CD14-positive monocyte (primary cell): ENCODE measurements at regions not wholly inside any gene's neighbourhood (a gene's known extent, or its start where the extent isn't known, plus 50 kb on each side); places are given as distances from the start of the nearest gene placed in this dataset.
A peak's percentile ranks its signal among the peaks of the same experiment; 100 is the strongest.
"Not testable (repeated sequence)": the region's sequence is repeated elsewhere in the genome, so short reads cannot be mapped to it uniquely, and the experiment has no call there.

Experiments used
- DNase-seq, 3 donors: peaks; one replicate each; pipeline ENCODE4 v3.0.0-alpha.2; 2011 to 2022
- H2AFZ ChIP-seq: 2 replicates; pipeline ENCODE4 v1.6.0; 2012; ENCODE audit warnings: mild to moderate bottlenecking, low read depth, low read length, inconsistent platforms; ENCODE audit not compliant: insufficient read depth, poor library complexity, severe bottlenecking
- H3K27ac ChIP-seq, 2 donors: 1 replicate in 1 of 2; 2 replicates in 1 of 2; pipeline ENCODE4 v1.5.1; 2012 to 2013; ENCODE audit warnings: low read length in 2 of 2, control low read depth in 1 of 2, inconsistent platforms in 1 of 2, low read depth in 1 of 2, mild to moderate bottlenecking in 1 of 2
- H3K27me3 ChIP-seq, 2 donors: one replicate each; pipeline versions ENCODE4 v1.6.0 to v1.6.1; 2011 to 2013; ENCODE audit warnings: low read length in 2 of 2; ENCODE audit not compliant: control insufficient read depth in 2 of 2, insufficient read depth in 2 of 2
- H3K36me3 ChIP-seq, 2 donors: replicated peaks in 1 of 2; 1 replicate in 1 of 2; 2 replicates in 1 of 2; pipeline versions ENCODE4 v1.5.1 to v1.6.1; 2012 to 2013; ENCODE audit warnings: low read length in 2 of 2, control low read depth in 1 of 2, inconsistent platforms in 1 of 2, mild to moderate bottlenecking in 1 of 2; ENCODE audit not compliant: insufficient read depth in 2 of 2, control insufficient read depth in 1 of 2
- H3K4me1 ChIP-seq, 2 donors: 1 replicate in 1 of 2; 2 replicates in 1 of 2; pipeline versions ENCODE4 v1.5.1 to v1.6.1; 2012 to 2013; ENCODE audit warnings: low read length in 2 of 2, control low read depth in 1 of 2, inconsistent platforms in 1 of 2, mild to moderate bottlenecking in 1 of 2, moderate library complexity in 1 of 2; ENCODE audit not compliant: insufficient read depth in 2 of 2, control insufficient read depth in 1 of 2
- H3K4me2 ChIP-seq: replicated peaks from 2 replicates; pipeline ENCODE3; 2012; ENCODE audit warnings: low read length, moderate library complexity, mild to moderate bottlenecking; ENCODE audit not compliant: poor library complexity, severe bottlenecking; ENCODE audit errors: extremely low read depth
- H3K4me3 ChIP-seq, 3 experiments: fragments of 200-600 bp in 1 of 3; sonication (generic) in 1 of 3; replicated peaks in 1 of 3; 1 replicate in 2 of 3; 2 replicates in 1 of 3; pipeline ENCODE4 v1.5.1; 2011 to 2013; ENCODE audit warnings: low read length in 3 of 3, mild to moderate bottlenecking in 3 of 3, control low read depth in 2 of 3, low read depth in 2 of 3, inconsistent platforms in 1 of 3, moderate library complexity in 1 of 3
- H3K79me2 ChIP-seq: 2 replicates; pipeline ENCODE4 v1.6.0; 2012; ENCODE audit warnings: mild to moderate bottlenecking, control low read depth, inconsistent platforms, low read length, moderate library complexity; ENCODE audit not compliant: insufficient read depth
- H3K9ac ChIP-seq: 2 replicates; pipeline ENCODE4 v1.6.0; 2017; ENCODE audit warnings: low read length, mild to moderate bottlenecking; ENCODE audit not compliant: insufficient read depth, poor library complexity, severe bottlenecking
- H3K9me3 ChIP-seq, 2 donors: replicated peaks in 1 of 2; 1 replicate in 1 of 2; 2 replicates in 1 of 2; pipeline versions ENCODE4 v1.5.1 to v1.6.1; 2012 to 2013; ENCODE audit warnings: low read length in 2 of 2, control low read depth in 1 of 2; ENCODE audit not compliant: control insufficient read depth in 1 of 2, insufficient read depth in 1 of 2
- H4K20me1 ChIP-seq: 2 replicates; pipeline ENCODE4 v1.6.0; 2012; ENCODE audit warnings: mild to moderate bottlenecking, low read length, control low read depth, moderate library complexity; ENCODE audit not compliant: insufficient read depth
- H3K27ac Mint-ChIP-seq, 7 donors: one replicate each; pipeline ENCODE4 v1.8.0; 2020; ENCODE audit warnings: mild to moderate bottlenecking in 7 of 7, mixed read lengths in 7 of 7, moderate library complexity in 6 of 7, inconsistent platforms in 2 of 7
- H3K27me3 Mint-ChIP-seq, 3 donors: one replicate each; pipeline ENCODE4 v1.8.0; 2021 to 2022; ENCODE audit warnings: low read depth in 3 of 3, mild to moderate bottlenecking in 3 of 3, mixed read lengths in 3 of 3, moderate library complexity in 3 of 3, inconsistent platforms in 1 of 3
- H3K36me3 Mint-ChIP-seq, 2 donors: one replicate each; pipeline ENCODE4 v1.8.0; 2020; ENCODE audit warnings: mixed read lengths in 2 of 2, inconsistent platforms in 1 of 2, mild to moderate bottlenecking in 1 of 2
- H3K4me1 Mint-ChIP-seq: one replicate; pipeline ENCODE4 v1.8.0; 2020; ENCODE audit warnings: mild to moderate bottlenecking, mixed read lengths
- H3K4me3 Mint-ChIP-seq, 2 donors: one replicate each; pipeline ENCODE4 v1.8.0; 2020; ENCODE audit warnings: mild to moderate bottlenecking in 2 of 2, mixed read lengths in 2 of 2, moderate library complexity in 1 of 2
- H3K9me3 Mint-ChIP-seq, 7 donors: one replicate each; pipeline ENCODE4 v1.8.0; 2020 to 2022; ENCODE audit warnings: mixed read lengths in 7 of 7, mild to moderate bottlenecking in 6 of 7, moderate library complexity in 6 of 7, inconsistent platforms in 2 of 7
- CTCF ChIP-seq: fragments of 200-600 bp; IDR thresholded peaks from one replicate; pipeline ENCODE4 v1.8.0; 2022; ENCODE audit warnings: antibody characterized with exemption, mild to moderate bottlenecking
- WGBS: methylation state at CpG from one replicate; pipeline ENCODE4 v1.1.5; 2013; ENCODE audit warnings: missing lambda C conversion rate; ENCODE audit not compliant: insufficient coverage; 5-methylcytosine and 5-hydroxymethylcytosine counted together
- intact Hi-C, 2 donors: fragments of 100-400 bp; cut with micrococcal nuclease; formaldehyde crosslinking; loops; one replicate each; pipeline versions ENCODE4 v1.15.0 to v1.15.1; 2023

GRCh38 chr2:132280912-132281311 is 119.2 kb upstream of the ANKRD30BL start:
- 96% methylated on average over 3 of the region's 12 CpGs for WGBS
- H3K4me3 ChIP-seq: no peak overlapping the region
- H3K27me3 Mint-ChIP-seq: peaks cover 0 to 3% (median 2%) of the 10 kb centered on the region in 3 donors
- no peak for TF ChIP-seq CTCF
- H3K4me2 ChIP-seq: no peak overlapping the region
- H4K20me1 ChIP-seq: no peaks in the 10 kb centered on the region
- no peak overlapping the region for H2AFZ ChIP-seq
- no peaks in the 10 kb centered on the region for H3K36me3 Mint-ChIP-seq
- intact Hi-C loops: no loop called here
- no peak overlapping the region for H3K9ac ChIP-seq
- no peaks in the 10 kb centered on the region for H3K79me2 ChIP-seq
- peaks cover 11 to 39% (median 22%) of the 10 kb centered on the region in 7 donors for H3K9me3 Mint-ChIP-seq
- no peak overlapping the region for H3K27ac ChIP-seq
- H3K27me3 ChIP-seq: no peaks in the 10 kb centered on the region
- no peak for DNase-seq
- H3K27ac Mint-ChIP-seq: peak overlapping the region in 1 of 7 donors; percentile 25
- no peaks in the 10 kb centered on the region for H3K4me1 Mint-ChIP-seq
- no peaks in the 10 kb centered on the region for H3K36me3 ChIP-seq
- no peak overlapping the region for H3K4me3 Mint-ChIP-seq
- H3K4me1 ChIP-seq: no peaks in the 10 kb centered on the region
- H3K9me3 ChIP-seq: peaks cover 26 to 34% of the 10 kb centered on the region in 2 donors

- H3K4me1 Mint-ChIP-seq, H3K27me3 ChIP-seq, DNase-seq, H3K79me2 ChIP-seq, intact Hi-C loops, H4K20me1 ChIP-seq, H3K4me1 ChIP-seq, H3K9ac ChIP-seq, H3K36me3 ChIP-seq, H3K27ac ChIP-seq, H3K4me3 ChIP-seq, H3K4me3 Mint-ChIP-seq, H3K27me3 Mint-ChIP-seq, H2AFZ ChIP-seq, H3K4me2 ChIP-seq, H3K36me3 Mint-ChIP-seq, H3K27ac Mint-ChIP-seq: not testable (repeated sequence)
- H3K9me3 ChIP-seq: peaks cover 26 to 38% of the 10 kb centered on the region in 2 donors
- WGBS: 100% methylated on average over 5 of the region's 6 CpGs
- H3K9me3 Mint-ChIP-seq: peaks cover 11 to 38% (median 21%) of the 10 kb centered on the region in 7 donors
Measured at GRCh38 chr2:132282104-132282503, 120.4 kb upstream of the ANKRD30BL start.
